Glomerular endothelial cell (primary cell): ENCODE measurements at regions not wholly inside any gene's neighbourhood (a gene's known extent, or its start where the extent isn't known, plus 50 kb on each side); places are given as distances from the start of the nearest gene placed in this dataset.
"Not testable (repeated sequence)": the region's sequence is repeated elsewhere in the genome, so short reads cannot be mapped to it uniquely, and the experiment has no call there.

ENCODE experiments used
- DNase-seq: peaks from one replicate; pipeline ENCODE4 v3.0.0-alpha.2; 2011; ENCODE audit warnings: low read depth, low spot score; ENCODE audit errors: extremely low read depth

- DNase-seq, result no peak
Measured at GRCh38 chr7:138169441-138169851, 93.2 kb downstream of the AKR1D1 start.

GRCh38 chr7:138170298-138170697 is 94.0 kb downstream of the AKR1D1 start:
- no peak for DNase-seq

- no peak for DNase-seq
Measured at GRCh38 chr7:138170959-138171703, 94.9 kb downstream of the AKR1D1 start.

GRCh38 chr7:138173548-138173947 is 97.3 kb downstream of the AKR1D1 start:
- no peak for DNase-seq

GRCh38 chr7:138176060-138176459 is 99.8 kb downstream of the AKR1D1 start:
- no peak for DNase-seq

GRCh38 chr7:138184191-138184590 is 107.9 kb downstream of the AKR1D1 start:
- DNase-seq, result no peak

GRCh38 chr7:138185132-138185908 is 109.1 kb downstream of the AKR1D1 start:
- DNase-seq, result no peak

GRCh38 chr7:138186951-138187351 is 110.7 kb downstream of the AKR1D1 start:
- DNase-seq, result peak; percentile 77

GRCh38 chr7:138188290-138188858 is 112.1 kb downstream of the AKR1D1 start:
- DNase-seq, result no peak

- no peak for DNase-seq
Measured at GRCh38 chr7:138194567-138194966, 118.3 kb downstream of the AKR1D1 start.

- DNase-seq, result no peak
Measured at GRCh38 chr7:138195151-138195571, 118.9 kb downstream of the AKR1D1 start.

GRCh38 chr7:138196503-138196946 is 120.3 kb downstream of the AKR1D1 start:
- not testable (repeated sequence) for DNase-seq

GRCh38 chr7:138196971-138197896 is 121.0 kb downstream of the AKR1D1 start:
- no peak for DNase-seq

GRCh38 chr7:138204285-138204981 is 128.2 kb downstream of the AKR1D1 start:
- DNase-seq, result no peak

- DNase-seq, result no peak
Measured at GRCh38 chr7:138204982-138205298, 128.7 kb downstream of the AKR1D1 start.

GRCh38 chr7:138205614-138206150 is 129.4 kb downstream of the AKR1D1 start:
- no peak for DNase-seq

- DNase-seq, result no peak
Measured at GRCh38 chr7:138207555-138207971, 131.3 kb downstream of the AKR1D1 start.

- DNase-seq, result no peak
Measured at GRCh38 chr7:138208142-138208570, 131.9 kb downstream of the AKR1D1 start.

- no peak for DNase-seq
Measured at GRCh38 chr7:138208864-138209263, 132.6 kb downstream of the AKR1D1 start.

GRCh38 chr7:138212314-138212713 is 136.1 kb downstream of the AKR1D1 start:
- DNase-seq, result no peak
